ELR (cell line): ENCODE measurements at regions not wholly inside any gene's neighbourhood (a gene's known extent, or its start where the extent isn't known, plus 50 kb on each side); places are given as distances from the start of the nearest gene placed in this dataset.

Source experiments
- DNase-seq: peaks from one replicate; pipeline ENCODE4 v3.0.0-alpha.2; 2015; ENCODE audit warnings: low read depth

DNA sequence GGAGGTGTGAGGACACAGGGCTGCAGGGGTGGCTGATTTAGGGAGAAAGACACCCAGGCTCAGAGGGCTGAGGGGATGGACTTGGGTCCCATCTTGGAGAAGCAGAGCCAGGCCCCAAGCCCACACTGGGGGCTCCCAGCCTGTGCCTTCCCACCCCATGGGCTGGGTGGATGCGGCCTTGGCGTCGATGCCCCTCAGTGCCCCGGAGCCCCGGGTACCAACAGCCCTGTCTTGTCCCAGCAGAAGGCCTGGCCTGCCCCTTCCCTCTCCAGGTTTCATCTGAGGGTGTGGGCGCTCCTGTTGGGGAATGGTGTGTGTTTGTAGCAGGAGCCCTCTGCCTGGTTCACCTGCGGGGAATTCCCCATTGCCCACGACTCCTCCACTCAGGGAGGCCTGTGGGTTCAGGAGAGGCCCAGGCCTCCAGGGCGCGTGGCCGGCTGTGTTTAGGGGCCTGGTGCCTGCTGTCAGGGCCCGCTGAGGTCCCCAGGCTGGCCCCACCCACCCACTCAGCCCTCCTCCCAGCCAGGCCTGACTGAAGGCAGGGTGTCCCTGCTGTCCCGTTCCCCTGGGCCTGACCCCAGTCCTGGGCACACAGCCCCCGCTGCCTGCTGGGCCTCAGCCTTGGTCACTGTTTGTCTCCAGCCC, 51.1 kb upstream of the BEGAIN start:
- DNase-seq = no peak

DNA sequence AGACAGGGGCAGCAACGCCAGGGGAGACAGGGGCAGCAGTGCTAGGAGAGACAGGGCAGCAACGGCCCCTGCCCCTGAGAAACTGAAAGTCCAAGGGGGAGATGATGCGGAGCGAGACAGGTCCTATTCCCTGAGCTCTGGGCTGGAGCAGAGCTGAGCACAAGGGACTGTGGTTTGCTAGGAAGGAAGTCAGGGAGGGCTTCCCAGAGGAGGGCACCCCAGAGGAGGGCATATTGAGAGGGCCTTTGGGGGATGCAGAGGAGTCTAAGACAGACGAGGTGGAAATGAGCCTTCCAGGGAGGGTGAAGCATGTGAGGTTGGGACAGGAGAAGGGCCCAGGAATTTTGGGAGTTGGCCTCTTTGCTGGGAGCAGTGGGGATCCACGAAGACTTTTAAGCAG, 52.1 kb upstream of the BEGAIN start:
- no peak for DNase-seq

DNA sequence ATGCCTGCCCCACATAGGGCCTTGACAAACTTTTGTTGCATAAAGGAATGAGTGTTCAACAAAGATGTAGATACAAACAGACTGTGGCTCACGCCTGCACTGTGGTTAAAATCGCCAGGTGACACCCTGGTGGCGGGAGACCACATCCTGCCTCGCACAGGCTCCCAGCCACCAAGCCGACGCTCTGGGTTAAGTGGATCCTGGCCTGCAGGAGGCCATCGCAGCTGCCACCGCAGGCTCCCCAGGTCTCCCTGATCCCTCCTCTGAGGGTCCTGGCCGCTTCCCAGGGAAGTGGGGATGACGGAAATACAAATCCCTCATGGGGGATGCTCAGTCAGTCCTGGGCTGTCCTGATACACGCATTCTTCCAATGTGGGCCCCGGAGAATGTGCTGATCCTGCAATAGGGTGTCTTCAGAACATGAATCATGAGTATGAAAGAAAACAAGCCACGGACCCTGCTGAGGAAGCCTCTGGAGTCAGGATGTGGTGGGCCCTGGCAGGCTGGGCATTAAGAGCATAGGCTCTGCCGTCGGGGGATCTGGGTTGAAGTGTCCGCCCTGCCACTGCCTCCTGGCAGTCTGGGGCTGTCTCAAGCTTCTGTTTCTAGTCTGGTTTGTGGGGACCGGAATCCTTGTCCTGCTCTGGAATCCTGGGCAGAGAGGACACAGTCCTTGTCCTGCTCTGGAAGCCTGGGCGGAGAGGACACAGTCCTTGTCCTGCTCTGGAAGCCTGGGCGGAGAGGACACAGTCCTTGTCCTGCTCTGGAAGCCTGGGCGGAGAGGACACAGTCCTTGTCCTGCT, 53.5 kb upstream of the BEGAIN start:
- peak; percentile 39 for DNase-seq

DNA sequence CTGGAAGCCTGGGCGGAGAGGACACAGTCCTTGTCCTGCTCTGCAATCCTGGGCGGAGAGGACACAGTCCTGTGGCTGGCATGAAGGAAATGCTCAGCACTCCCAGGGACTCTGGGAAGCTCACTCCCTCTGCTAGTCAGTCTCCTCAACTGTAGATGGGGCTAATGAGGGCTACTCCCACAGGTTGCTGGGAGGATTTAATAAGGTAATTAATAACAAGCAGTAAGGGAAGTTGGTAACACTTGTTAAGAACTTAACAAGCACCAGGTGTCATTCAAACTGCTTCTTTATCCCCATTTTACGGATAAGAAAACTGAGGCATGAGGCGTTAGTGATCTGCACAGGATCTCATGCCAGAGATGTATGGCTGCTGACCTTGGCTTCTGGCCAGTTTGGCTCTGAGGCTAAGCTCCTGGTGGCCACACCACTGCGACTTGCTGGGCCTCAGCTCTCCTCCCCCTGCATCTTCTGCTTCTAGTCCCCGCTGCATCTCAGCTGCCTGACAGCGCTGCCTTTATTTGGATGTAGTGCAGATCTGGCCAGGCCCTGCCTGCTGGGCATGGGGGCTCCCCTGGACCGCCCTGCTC, 54.1 kb upstream of the BEGAIN start:
- DNase-seq = no peak

DNA sequence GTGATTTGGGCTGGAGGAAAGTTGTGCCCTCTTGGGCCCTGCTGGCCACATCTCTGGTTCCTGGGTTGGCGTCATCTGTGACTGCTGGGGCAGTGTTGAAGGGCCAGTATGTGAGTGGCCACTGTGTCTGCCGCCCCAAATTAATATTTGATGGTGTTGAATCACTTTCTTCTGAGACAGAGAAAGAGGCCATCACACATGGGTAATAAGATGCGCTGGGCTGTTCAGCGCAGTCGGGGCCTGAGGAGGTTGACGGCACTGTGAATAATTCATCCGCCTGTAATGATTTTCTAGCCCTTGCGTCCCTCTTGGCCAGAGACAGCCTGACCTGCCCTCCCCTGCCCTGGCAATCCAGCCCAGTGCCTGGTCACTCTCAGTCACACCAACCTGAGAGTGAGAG, 56.2 kb upstream of the BEGAIN start:
- DNase-seq = no peak

DNA sequence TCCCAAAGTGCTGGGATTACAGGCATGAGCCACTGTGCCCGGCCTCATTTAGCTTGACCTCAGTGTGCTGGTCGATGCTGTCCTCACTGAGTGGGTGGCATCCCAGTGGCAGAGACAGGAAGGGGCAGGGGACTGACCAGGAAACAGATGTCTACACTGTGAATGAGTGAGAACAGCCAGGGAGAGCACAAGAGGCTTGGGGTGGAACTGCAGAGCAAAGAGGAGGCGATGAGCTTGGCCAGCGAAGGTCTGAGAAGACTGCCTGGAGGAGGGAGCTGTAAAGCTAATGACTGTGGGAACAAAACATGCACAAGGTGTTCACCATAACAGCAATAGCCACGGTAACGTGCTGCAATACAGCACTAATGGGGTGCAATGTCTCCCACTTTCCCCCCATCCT, 57.2 kb upstream of the BEGAIN start:
- DNase-seq = no peak

DNA sequence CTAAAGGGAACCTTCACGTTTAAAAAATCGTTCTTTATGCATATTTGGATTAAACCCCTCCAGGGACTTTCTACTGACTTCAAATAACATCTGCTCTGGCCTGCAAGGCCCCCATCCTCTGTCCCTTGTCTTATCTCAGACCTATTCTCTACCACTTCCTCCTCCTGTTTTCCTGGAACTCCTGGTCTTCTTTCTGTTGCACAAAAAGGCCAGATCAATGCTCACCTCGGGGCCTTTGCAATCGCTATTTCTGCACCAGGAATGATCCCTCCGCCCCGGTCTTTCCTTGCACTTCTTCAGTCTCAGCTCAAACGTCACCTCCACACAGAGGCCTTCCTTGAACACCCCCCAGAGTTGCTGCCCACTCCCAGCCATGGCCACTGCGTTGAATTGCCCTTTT, 57.6 kb upstream of the BEGAIN start:
- DNase-seq = no peak

DNA sequence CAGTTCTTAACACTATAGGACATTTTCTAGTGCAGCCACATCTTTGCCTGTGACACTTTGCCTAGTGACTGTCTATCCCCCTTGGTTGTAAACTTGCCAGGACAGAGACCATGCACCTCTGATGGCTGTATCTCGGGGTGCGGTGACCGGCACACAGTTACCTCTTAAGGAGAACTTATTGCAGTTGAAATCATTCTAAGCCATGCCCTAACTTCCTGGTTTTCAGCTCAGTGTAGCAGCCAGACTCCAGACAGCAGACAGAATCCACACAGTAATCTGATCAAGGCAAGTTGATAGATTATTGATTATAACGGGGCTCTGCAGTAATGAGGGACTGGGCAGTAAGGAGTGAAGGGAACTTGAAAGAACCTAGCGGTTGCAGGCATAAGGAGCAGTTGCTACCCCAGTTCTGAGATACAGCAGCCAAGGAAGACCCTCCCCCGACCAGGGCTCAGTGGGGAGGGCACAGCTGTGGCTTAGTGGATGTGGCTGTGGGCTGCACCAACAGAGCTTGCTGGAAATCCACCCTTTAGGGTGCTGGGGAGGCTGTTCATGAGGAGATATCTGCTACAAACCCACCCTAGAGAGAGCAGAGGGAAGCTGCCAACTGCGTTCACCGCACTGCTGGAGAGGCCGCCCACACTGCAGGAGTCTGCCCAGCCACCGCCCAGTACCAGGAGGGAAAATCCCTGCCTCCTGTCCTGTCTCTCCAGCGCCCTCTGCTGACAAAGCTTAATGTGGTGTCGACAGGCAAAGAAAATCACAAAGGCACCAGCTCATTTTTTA, 58.2 kb upstream of the BEGAIN start:
- peak; percentile 89 for DNase-seq

DNA sequence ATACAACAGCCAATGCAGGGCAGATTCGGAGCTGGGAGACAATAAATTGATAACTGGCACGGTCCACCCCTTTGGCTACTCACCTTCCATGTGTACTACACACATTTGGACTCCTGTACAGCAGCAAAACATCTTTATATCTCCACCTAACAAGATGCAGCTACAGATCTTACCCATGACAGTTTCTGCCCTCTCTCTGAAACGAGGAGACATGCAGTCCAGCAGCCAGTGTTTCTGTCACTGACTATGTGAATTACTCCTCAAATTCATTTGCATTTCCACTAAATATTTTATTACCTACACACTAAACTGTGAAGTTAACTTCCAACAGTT, 58.7 kb upstream of the BEGAIN start:
- DNase-seq = no peak

DNA sequence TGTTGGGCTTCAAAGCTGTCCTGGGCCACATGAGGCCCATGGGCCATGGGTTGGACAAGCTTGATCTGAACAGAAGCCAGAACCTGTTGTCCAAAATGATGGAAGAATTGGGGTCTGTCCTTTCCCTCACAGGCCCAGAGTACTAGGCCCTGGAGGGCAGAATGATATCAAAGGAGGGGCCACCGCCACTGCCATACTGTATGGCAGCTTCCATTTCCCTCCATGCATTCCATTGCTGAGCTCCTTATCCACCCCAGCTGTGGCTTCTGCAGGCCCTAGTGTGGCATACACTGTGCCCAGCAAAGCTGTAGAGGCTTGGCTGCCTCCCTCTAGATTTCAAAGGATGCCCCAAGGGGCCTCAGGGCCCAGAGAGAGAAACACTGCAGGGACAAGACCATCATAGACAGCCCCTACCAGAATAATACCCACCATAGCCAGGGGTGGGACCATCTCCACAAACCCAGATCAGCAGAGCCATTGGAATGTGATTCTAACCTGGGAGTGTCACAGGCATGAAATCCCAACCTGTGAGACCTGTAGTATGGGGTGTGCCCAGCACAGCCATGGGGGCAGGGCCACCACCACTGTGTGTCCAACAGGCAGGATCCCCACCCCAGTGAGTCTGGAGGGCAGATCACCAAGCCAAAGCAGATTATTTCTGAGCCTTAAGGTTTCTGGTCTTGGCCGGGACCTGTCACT, 61.4 kb upstream of the BEGAIN start:
- no peak for DNase-seq

DNA sequence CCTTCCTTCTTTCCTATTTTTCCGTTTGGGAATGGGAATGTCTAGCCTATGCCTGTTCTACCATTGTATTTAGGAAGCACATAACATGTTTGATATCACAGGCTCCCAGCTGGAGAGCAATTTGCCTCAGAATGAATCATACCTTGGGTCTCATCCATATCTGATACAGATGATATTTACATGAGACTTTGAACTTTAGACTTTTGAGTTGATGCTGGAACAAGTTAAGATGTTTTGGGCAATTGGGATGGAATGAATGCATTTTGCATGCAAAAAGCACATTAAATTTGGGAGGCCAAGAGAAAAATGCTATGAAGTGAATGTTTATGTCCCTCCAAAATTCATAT, 61.9 kb upstream of the BEGAIN start:
- peak; percentile 54 for DNase-seq

DNA sequence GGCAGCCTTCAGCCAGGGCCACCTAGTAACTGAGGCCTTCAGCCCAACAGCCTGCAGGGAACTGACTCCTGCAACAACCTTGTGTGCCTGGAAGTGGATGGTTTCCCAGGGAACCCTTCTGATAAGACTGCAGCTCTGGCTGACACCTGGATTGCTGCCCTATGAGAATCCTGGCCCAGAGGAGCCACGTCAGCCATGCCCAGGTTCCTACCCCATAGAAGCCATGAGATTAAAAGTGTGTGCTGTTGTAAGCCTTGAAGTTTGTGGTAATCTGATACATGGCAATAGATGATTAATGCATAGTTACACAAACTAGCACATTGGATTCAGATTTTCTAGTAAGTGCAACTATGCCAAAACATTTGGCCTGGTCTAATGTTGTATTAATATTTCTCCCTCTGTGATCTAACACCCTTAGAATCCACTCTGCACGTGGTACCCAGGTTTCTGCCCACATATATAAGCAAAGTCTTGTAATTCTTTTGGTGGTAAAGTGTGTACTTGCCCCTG, 64.8 kb upstream of the BEGAIN start:
- no peak for DNase-seq

DNA sequence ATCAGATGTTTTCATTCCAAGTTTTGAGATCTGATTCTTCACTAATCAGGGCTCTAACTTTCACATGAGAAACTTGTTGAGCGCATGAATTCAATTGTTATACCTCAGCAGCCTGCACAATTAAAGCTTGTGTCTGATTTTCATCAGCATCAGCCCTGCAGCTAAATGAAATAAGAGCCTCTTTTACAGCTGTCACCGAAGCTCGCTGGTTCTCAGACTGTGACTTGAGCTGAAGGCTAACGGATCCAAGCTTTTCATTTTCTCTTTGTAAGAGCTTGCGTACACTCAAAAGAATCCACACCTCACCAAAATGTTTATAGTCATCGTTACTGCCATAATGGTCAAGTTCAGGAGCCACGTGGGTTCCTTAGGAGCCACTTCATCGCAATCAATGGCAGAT, 65.5 kb upstream of the BEGAIN start:
- no peak for DNase-seq

DNA sequence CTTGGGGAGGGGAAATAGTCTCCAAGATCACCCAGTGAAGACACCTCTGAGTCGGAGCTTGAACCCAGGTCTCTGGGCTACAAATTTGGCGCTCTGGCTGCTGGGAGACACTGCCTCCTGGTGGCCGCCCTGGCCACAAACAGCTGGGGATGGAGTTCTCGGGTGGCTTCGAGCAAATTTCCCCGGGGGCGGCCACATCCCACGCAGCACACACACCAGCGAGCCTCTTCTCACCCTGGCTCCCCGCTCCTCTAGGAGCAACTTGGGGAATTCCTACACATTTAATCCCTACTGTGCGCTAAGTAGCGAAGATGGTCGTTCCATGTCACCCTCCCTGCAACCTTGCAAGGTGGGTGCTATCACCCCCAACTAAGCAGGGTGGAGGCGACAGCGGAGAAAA, 66.2 kb upstream of the BEGAIN start:
- DNase-seq = no peak

DNA sequence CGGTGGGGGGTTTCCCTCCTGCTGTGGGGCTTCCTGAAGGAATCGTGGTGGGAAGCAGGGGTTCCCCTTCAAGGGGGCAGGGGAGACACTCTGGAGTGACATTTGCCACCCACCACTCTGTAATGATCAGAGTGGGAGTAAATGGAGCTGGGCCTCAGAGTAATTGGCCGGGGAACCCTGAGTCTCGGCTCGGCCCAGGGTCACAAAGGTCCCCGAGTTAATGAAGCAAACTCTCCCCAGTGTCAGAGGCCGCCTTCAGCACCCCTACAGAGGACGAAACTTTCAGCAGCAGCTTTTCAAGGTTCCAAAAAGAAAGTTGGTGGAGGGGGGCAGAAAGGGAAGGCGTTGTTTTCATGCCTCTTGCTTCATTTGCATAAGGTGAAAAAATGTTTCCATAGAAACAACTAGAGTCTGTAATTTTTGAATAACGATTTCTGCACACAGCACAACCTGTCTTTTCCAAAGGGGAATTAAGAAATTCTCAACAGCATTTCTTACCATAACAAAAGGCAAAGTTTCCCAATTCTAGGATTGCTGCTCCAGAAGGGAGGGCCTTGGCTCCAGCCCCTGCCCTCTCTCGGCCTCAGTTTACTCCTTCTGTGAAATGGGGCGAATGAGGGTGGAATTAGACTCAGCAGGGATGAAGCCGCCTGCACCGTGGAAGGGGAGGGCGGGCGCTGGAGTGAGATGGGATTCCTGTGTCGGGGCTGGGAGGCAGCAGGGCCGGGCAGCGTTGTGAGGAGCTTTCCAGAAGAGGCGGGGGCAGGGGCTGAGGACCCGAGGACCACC, 67.0 kb upstream of the BEGAIN start:
- DNase-seq = no peak

DNA sequence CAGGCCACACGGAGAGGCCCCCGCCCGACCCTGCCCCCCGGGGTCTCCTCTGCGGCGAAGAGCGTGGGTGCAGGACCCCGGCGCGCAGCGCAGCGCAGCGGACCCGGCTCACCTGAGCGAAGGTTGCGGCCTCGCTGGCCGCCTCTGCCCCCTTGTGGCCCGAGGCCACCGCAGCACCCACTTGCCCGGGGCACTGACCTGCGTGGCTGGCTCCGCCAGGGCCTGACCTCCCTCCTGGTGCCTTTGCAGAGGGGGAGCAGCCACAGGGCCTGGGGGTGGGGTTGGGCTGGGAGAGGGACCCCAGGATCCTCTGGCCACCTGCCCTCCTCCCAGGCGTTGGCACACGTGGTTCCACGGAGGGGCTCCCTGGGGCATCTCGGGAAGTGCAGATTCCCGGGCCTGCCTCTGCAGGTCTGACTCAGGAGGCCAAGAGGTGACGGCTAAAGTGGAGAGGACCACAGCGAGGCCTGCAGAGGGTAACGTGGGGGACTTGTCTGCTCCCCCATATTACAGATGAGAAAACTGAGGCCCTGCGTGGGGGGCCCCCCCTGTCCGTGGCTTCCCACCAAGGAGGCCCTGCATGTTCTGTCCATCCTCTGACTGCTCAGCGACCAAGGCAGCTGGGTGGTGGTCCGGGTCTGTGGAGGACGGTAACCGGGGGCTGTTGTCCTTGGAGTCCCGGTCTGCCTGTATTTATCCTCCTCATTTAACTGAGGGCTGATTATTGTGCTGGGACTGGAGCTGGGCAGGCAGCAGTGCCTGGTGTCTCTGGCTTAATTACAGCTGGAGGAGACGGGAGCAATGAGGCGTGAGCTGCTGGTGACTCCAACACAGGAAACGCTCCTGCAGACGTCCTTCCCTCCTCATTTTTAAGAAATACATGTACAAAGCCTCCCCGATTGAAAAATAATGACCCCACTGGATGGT, 67.9 kb upstream of the BEGAIN start:
- no peak for DNase-seq

DNA sequence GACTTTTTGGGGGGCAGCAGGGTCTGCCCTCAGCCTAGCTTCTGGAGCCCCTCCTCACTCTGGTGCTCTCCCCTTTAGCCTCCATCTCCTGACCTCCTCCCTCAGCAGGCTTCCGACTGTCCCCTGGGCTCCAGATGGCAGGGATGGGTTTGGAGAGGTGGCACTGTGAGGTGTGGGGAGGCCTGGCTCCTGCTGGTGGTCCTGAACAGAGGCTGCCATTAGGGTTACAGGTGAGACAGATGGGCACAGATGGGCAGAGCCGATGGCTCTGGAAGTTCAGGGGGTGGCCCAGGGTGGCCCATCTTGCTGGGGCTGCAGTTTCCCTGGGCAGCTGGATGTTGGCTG, 68.5 kb upstream of the BEGAIN start:
- DNase-seq = no peak

DNA sequence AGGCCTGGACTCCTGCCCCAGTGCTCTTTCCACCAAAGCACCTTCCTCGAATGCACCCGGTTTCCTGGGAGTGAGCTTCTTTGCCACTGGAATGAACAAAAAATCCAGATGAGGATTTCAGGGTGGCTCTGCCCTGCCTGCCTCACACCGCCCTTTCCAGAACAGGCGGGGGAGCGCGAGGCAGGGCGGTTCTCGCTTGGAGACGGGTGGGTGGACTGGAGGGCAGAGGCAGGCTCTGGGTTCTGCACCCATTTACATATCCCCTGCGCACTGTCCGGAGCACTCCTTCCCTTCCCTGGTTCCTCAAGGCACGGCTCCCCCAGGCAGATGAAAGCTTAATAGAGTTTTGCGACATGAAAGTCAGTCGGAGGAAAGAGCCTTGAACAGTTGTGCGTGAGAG, 69.7 kb upstream of the DLK1 start:
- DNase-seq = no peak

DNA sequence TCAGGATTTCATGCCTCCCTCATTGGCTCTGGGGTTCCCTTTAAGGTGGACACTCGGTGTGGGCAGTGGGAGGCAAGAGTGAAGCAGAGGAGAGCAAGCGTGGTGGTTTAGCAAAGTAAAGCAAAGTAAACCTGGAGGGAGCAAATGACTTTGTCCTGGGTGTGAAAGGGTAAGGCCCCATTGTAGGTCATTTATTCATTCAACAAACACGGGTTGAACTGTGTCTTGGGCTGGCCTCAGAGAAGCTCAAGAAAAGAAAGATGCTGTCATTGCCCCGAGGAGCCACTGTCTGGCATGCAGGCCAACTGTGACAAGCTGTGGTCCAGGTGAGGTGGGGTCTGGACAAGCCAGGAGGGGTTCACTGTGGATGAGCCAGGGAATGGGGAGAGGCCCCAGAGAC, 68.9 kb upstream of the DLK1 start:
- no peak for DNase-seq

DNA sequence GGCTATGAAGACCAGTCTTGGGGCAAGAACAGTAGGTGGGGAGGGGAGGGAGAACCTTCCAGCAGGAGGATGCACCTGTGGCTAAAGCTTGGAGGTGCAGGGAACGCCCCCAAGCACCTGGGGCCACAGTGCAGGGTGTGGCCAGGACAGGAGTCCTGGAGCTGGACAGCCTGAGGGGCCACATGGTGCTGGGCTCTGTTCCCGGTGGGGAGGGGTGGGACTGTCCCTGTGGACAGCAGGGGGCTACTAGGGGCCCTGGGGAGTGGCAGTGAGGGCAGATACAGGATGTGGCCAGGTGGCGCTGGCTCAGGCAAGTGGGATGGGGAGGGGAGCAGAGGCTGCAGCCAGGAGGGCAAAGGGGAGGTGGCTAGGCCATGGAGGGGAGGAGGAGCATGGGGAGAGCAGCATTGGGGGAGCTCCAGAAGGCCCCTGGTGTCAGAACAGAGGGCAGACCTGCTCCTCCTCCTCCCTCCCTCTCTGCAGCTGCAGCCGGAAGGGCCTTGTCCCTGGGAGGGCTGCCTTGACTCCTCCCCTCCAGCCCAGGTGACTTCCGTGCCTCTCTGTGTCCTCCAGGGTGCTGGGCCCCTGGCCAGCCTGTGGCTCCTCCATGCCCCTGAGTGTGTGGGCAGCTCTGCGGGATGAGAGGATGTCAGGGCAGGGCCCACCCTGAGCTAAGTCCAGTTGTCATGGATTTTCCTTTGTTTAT, 68.4 kb upstream of the DLK1 start:
- no peak for DNase-seq
